ENCODE measurements at regions not wholly inside any gene's neighbourhood (a gene's known extent, or its start where the extent isn't known, plus 50 kb on each side); places are given as distances from the start of the nearest gene placed in this dataset.

- Histone ChIP-seq H3K9me3 (no peaks in the 10 kb centered on the region), H3K27ac (no peak overlapping the region), H3K36me3 (no peaks in the 10 kb centered on the region), H3K4me1 (peaks cover 0 to 13% (median 7%) of the 10 kb centered on the region in 4 donors), H3K4me3 (no peak overlapping the region), H3K27me3 (no peaks in the 10 kb centered on the region)
- DNase-seq = no peak
- TF ChIP-seq POLR2AphosphoS5 (IDR thresholded peaks at IDR 0.05) = no peak
- TF ChIP-seq CTCF (IDR thresholded peaks at IDR 0.05) = no peak
- no peak for TF ChIP-seq POLR2A (IDR thresholded peaks at IDR 0.05)
- TF ChIP-seq EP300 (IDR thresholded peaks at IDR 0.05) = no peak
- 47 to 86% methylated on average over 3 of the region's 3 CpGs for WGBS, 2 donors
- intact Hi-C loops (cut with DNase I) = no loop called here
These were observed 445.5 kb upstream of the TBL1XR1 start for GRCh38 chr3:177642804-177643125.

GRCh38 chr3:177646749-177647148, 449.5 kb upstream of the TBL1XR1 start:
- Histone ChIP-seq H3K4me3 (no peak overlapping the region), H3K9me3 (no peaks in the 10 kb centered on the region), H3K36me3 (no peaks in the 10 kb centered on the region), H3K4me1 (peaks cover 0 to 13% (median 10%) of the 10 kb centered on the region in 4 donors), H3K27ac (no peak overlapping the region), H3K27me3 (no peaks in the 10 kb centered on the region)
- DNase-seq = no peak
- intact Hi-C loops (cut with DNase I) = no loop called here
- TF ChIP-seq POLR2AphosphoS5 (IDR thresholded peaks at IDR 0.05) (no peak), EP300 (IDR thresholded peaks at IDR 0.05) (no peak), CTCF (IDR thresholded peaks at IDR 0.05) (no peak), POLR2A (IDR thresholded peaks at IDR 0.05) (no peak)
- whole genome bisulfite sequencing, 2 donors = 50 to 82% methylated on average over 3 of the region's 3 CpGs

GRCh38 chr3:177647341-177647740, 450.1 kb upstream of the TBL1XR1 start:
- no peaks in the 10 kb centered on the region for H3K9me3 ChIP-seq

GRCh38 chr3:177647876-177648275, 450.6 kb upstream of the TBL1XR1 start:
- WGBS, 2 donors = 61 to 65% methylated on average over 4 of the region's 4 CpGs
- Histone ChIP-seq H3K27ac (no peak overlapping the region), H3K9me3 (no peaks in the 10 kb centered on the region), H3K27me3 (no peaks in the 10 kb centered on the region), H3K4me3 (no peak overlapping the region), H3K36me3 (no peaks in the 10 kb centered on the region), H3K4me1 (peaks cover 0 to 15% (median 14%) of the 10 kb centered on the region in 4 donors)
- intact Hi-C loops (cut with DNase I) = no loop called here
- TF ChIP-seq POLR2AphosphoS5 (IDR thresholded peaks at IDR 0.05) (no peak), POLR2A (IDR thresholded peaks at IDR 0.05) (no peak), EP300 (IDR thresholded peaks at IDR 0.05) (no peak), CTCF (IDR thresholded peaks at IDR 0.05) (no peak)
- no peak for DNase-seq

More at GRCh38 chr3:177647341-177647740, 450.1 kb upstream of the TBL1XR1 start:
- WGBS, 2 donors = 58 to 84% methylated on average over 3 of the region's 3 CpGs
- intact Hi-C loops (cut with DNase I) = no loop called here
- TF ChIP-seq POLR2A (IDR thresholded peaks at IDR 0.05) (no peak), POLR2AphosphoS5 (IDR thresholded peaks at IDR 0.05) (no peak), CTCF (IDR thresholded peaks at IDR 0.05) (no peak), EP300 (IDR thresholded peaks at IDR 0.05) (no peak)
- H3K4me3 ChIP-seq = no peak overlapping the region
- peaks cover 0 to 14% (median 11%) of the 10 kb centered on the region in 4 donors for H3K4me1 ChIP-seq
- no peaks in the 10 kb centered on the region for H3K27me3 ChIP-seq
- H3K36me3 ChIP-seq = no peaks in the 10 kb centered on the region
- DNase-seq = no peak
- H3K27ac ChIP-seq = no peak overlapping the region

- H3K9me3 ChIP-seq = no peaks in the 10 kb centered on the region
- H3K36me3 ChIP-seq = no peaks in the 10 kb centered on the region
- H3K27ac ChIP-seq = peak overlapping the region in 3 of 4 donors; percentile 26 to 39 (median 31)
- H3K4me1 ChIP-seq = peaks cover 0 to 19% (median 15%) of the 10 kb centered on the region in 4 donors
- intact Hi-C loops (cut with DNase I) = no loop called here
- no peak overlapping the region for H3K4me3 ChIP-seq
- 75 to 81% methylated on average over 5 of the region's 5 CpGs for WGBS, 2 donors
- no peaks in the 10 kb centered on the region for H3K27me3 ChIP-seq
- TF ChIP-seq EP300 (IDR thresholded peaks at IDR 0.05) (no peak), POLR2A (IDR thresholded peaks at IDR 0.05) (no peak), POLR2AphosphoS5 (IDR thresholded peaks at IDR 0.05) (peak in 2 of 4 donors; percentile 41 to 43), CTCF (IDR thresholded peaks at IDR 0.05) (no peak)
- no peak for DNase-seq
These were observed 455.4 kb upstream of the TBL1XR1 start for GRCh38 chr3:177652556-177653291.
